HT-29 (cell line): ENCODE measurements at regions not wholly inside any gene's neighbourhood (a gene's known extent, or its start where the extent isn't known, plus 50 kb on each side); places are given as distances from the start of the nearest gene placed in this dataset.
"Not testable (repeated sequence)": the region's sequence is repeated elsewhere in the genome, so short reads cannot be mapped to it uniquely, and the experiment has no call there.

Experiments
- DNase-seq: peaks from one replicate; pipeline ENCODE4 v3.0.0-alpha.2; 2015; ENCODE audit warnings: low spot score

- DNase-seq = peak; percentile 34
These were observed 111.4 kb upstream of the METTL9 start for GRCh38 chr16:21487956-21488355.

- DNase-seq = not testable (repeated sequence)
These were observed 100.3 kb upstream of the METTL9 start for GRCh38 chr16:21499046-21499445.

GRCh38 chr16:21501223-21501868 lies 98.0 kb upstream of the METTL9 start:
- DNase-seq = peak; percentile 81

GRCh38 chr16:21501869-21502667 lies 97.3 kb upstream of the METTL9 start:
- DNase-seq = peak; percentile 97

GRCh38 chr16:21503574-21503920 lies 95.8 kb upstream of the METTL9 start:
- not testable (repeated sequence) for DNase-seq

GRCh38 chr16:21503941-21504832 lies 95.2 kb upstream of the METTL9 start:
- not testable (repeated sequence) for DNase-seq

GRCh38 chr16:21505751-21506520 lies 93.4 kb upstream of the METTL9 start:
- DNase-seq = not testable (repeated sequence)

GRCh38 chr16:21506857-21507456 lies 92.4 kb upstream of the METTL9 start:
- DNase-seq = peak; percentile 73

- DNase-seq = peak; percentile 53
These were observed 91.6 kb upstream of the METTL9 start for GRCh38 chr16:21507631-21508305.

GRCh38 chr16:21508661-21509436 lies 90.5 kb upstream of the METTL9 start:
- DNase-seq = not testable (repeated sequence)

- DNase-seq = not testable (repeated sequence)
These were observed 89.8 kb upstream of the METTL9 start for GRCh38 chr16:21509437-21510086.

- not testable (repeated sequence) for DNase-seq
These were observed 88.5 kb upstream of the METTL9 start for GRCh38 chr16:21510869-21511255.

GRCh38 chr16:21511315-21512210 lies 87.8 kb upstream of the METTL9 start:
- peak; percentile 65 for DNase-seq

- peak; percentile 20 for DNase-seq
These were observed 86.8 kb upstream of the METTL9 start for GRCh38 chr16:21512280-21513192.

- peak; percentile 27 for DNase-seq
These were observed 86.0 kb upstream of the METTL9 start for GRCh38 chr16:21513337-21513741.

- peak; percentile 21 for DNase-seq
These were observed 85.4 kb upstream of the METTL9 start for GRCh38 chr16:21513812-21514473.
